CD4-positive, alpha-beta T cell treated with Interferon alpha-2 for 1 hour (primary cell): ENCODE measurements at regions not wholly inside any gene's neighbourhood (a gene's known extent, or its start where the extent isn't known, plus 50 kb on each side); places are given as distances from the start of the nearest gene placed in this dataset.

ENCODE experiments used
- DNase-seq, 2 donors: peaks; one replicate each; pipeline ENCODE4 v3.0.0-alpha.2; 2020 to 2022

DNA sequence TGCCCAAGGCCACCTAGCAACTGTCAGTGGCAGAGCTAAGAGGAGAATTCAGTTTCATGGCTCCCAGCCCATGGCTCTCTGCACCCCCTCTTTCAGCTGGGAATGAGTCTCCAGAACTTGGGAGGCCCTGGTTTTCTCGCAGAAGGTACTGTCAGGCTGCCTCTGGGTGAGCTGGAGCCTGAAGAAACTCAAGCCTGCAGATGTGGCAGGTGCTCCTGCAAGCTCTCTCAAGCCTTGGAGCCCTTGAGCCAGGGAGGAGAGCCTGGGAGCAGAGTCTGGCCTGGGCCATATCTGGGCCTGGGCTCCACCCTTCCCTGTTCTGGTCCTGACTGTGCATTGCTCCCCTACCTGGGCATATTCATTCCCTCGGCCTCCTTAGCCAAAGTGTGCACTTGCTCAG, 74.4 kb upstream of the TLE3 start:
- no peak for DNase-seq

- no peak for DNase-seq
Measured at GRCh38 chr15:70171256-70171886, 73.7 kb upstream of the TLE3 start.

DNA sequence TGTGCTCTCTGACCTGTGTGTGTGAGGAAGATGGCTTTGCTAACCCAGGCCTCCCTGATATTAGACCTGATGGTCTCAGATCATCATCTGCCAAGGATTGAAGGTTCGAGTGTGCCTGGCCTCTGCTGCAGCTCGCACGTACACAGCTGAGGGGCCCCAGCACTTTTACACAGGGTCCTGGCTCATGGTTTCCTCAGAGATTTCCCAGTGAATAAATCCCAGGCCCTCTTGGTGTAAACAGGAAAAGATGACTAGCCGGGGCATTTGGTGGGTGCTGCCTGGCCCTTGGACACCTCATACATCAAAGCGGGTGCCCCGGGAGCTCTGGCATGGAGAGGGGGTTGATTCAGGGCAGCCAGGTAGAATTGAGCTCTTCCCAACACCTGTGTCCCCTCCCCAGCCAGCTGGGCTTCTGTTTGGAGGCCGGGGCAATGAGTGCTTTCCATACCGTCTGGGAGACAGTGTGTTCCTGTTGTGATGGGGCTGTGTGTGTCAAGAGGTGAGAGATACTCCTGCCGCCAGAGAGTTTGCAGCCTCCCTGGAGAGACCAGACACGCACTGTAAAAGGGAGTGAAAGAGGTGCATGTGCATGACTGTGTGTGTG, 72.5 kb upstream of the TLE3 start:
- no peak for DNase-seq

DNA sequence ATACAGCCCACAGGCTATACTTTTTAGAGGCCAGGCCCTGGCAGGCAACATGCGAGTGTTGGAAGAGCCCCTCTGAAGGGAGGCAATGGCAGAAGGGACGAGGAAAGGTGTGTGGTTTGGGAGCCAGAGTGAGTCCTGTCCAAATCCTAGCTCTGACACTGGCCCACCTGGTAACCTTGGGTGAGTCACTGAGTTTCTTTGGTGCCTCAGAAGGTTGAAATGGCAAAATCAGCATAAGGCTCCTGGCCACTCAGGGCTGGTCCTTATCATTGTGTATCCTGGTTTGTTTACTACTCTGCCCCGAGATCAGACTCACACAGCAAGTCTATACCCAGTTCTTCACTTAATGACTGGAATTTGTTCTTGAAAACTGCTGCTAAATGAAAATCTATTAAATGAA, 71.4 kb upstream of the TLE3 start:
- no peak for DNase-seq

DNA sequence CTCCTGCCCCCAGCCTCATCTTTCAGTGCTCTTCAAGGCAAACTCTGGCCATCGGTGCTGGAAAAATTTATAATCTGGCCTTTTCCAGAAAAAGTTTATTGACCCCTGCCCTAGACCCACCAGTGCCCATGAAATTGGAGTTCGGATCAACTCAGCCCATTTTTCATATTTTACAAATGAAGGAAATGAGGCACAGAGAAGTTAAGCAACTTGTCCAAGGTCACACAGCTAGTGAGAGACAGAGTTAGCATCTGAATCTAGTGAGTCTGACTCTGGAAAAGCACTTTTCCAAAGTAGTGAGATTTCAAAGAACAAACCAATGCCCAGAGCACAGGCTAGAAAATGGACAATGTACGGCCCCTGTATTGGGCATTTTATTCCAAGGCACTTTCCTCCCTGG, 69.4 kb upstream of the TLE3 start:
- no peak for DNase-seq

GRCh38 chr15:70166506-70167087, 68.9 kb upstream of the TLE3 start:
- DNase-seq = no peak

DNA sequence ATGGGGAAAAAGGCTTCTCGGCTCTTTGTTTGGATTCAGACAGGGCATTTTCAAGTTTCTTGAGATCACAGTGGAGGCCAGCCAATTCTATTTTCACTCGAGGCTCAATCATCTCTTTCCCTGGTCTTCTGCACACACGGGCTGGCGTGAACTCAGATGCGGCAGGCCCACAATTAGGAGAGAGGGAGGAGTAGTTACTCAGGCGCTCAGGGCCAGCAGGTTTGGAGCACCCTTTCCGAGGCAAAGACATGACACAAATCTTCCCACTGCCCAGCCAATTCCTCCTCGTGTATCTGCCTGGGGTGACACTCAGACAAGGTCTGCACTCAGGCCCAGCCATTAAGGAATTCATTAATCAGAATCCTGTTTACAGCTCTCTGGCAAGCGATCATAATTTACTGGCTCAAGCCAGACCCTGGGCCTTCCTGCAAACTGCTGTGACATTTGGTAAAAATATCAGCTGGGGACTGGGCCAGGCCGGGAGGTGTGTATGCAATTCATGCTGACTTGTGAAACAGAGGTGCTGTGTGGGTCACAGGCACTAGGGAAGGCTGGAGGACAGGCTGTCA, 68.1 kb upstream of the TLE3 start:
- no peak for DNase-seq

DNA sequence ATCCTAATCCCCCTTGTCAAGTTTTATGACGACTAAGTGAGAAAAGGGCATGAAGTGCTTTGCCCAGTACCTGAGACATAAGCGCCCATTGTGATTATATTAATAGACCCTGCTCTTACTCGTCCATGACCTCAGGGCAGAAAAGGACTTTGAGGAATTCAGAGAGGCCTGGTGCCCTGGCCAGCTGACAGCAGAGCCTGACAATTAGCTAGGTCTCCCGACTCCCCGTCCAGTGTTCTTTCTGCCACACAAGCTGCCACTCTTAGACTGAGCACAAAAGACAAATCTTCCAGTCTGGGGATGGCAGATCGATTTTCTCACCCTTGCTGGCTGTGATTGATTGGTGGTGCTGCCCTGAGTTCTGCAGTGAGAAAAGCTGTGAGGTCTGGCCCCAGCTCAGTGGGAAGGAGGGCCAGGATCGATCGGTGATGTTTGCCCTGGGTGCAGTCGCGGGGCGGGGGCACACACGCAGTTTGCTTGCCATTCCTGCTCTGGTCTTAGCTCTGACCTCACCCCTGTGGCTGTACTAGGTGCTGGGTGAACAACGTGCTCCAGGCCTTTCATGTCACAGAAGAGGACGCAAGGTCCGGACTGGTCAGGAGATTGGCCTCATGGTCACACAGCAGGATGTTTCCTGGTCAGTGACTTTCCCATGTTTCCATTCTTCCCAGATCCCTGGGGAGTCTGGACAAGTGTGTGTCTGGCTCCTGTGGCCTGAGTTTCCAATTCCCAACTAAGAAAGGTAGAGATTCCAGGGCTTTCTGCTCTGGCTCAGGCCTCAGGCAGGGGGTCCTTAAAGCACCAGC, 67.4 kb upstream of the TLE3 start:
- no peak for DNase-seq

- DNase-seq = no peak
Measured at GRCh38 chr15:70164156-70164900, 66.6 kb upstream of the TLE3 start.

GRCh38 chr15:70160803-70161565, 63.3 kb upstream of the TLE3 start:
- no peak for DNase-seq

- no peak for DNase-seq
Measured at GRCh38 chr15:70160267-70160666, 62.5 kb upstream of the TLE3 start.

GRCh38 chr15:70159713-70160009, 61.9 kb upstream of the TLE3 start:
- no peak for DNase-seq

- DNase-seq = no peak
Measured at GRCh38 chr15:70159001-70159712, 61.4 kb upstream of the TLE3 start.

- no peak for DNase-seq
Measured at GRCh38 chr15:70158309-70159000, 60.7 kb upstream of the TLE3 start.

DNA sequence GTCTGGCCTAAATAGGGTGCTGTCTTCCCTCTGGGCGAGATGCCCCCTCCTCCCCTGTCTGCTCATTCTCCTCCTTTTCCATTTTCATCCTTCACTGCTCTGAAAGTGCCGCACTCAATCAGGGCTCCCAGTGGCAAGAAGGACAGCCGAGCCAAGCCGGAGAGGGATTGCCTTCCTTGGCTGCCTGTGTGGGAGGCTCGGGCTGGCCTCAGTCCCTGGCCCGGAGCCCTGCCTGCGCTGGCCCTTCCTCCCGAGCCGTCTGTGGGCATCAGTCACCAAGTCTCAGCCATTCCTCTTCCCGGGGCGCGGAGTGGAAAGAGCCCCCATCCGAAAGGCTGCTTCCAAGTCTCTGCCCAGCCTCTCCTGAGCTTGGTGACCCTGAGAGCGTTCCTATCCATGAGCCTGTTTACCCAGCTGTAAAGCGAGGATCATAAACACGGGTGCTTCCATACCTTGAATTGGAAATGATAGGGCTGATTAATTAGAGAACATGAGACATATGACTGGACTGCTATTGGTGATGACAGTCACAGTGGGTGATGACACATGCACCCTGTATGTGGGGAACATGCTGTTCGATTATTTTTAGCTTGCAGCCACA, 59.1 kb upstream of the TLE3 start:
- no peak for DNase-seq

- DNase-seq = no peak
Measured at GRCh38 chr15:70154718-70155347, 57.1 kb upstream of the TLE3 start.

DNA sequence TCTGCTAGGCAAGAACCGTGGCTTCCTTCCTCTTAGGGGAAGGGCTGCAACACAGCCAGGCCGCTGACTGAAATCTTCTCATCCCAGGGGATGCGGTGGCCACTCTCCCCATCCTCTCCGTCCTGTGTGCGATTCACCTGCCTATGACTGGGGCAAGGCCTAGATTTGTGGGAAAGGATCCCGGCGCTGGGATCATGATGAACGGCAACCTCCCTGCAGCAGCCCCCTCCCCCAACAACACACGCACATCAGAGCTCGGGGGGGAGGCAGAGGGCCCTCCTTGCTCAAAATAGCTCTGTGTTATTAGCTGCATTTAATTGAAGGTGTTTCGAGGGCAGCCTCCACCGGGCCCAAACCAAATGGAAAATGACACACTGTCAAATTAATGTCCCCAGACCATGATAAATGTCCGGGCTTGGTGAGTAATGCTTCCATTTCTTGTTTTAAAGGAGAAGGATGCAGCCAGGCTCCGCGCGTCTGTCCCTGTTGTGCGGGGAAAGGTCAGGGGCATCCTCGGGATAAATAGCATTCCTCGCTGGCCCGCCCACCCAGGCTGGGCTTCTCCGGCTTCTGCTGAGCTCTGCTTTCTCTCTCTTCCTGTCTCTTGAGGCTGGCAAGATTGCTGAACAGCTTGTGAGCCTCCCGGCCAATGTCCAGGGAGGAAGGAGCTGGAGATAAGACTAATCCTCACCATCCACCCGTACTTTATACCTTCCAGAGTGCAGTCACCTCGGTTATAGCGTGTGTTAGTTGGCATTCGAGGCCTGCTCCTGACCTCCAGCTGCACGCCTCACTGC, 56.4 kb upstream of the TLE3 start:
- DNase-seq = no peak

GRCh38 chr15:70152070-70152480, 54.4 kb upstream of the TLE3 start:
- DNase-seq = no peak

DNA sequence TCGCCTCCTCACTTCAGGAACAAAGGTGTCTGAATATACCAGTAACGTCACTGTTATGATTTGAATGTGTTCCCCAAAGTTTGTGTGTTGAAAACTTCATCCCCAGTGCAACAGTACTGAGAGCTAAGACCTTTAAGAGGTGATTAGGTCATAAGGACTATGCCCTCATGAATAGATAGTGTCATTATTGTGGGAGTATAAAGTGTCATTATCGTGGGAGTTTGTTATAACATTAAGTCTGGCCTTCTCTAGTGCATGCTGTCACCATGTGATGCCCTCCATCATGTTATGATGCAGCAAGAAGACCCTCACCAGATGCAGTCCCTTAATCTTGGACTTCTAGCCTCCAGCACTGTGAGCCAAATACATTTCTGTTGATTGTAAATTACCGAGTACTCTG, 53.7 kb upstream of the TLE3 start:
- DNase-seq = no peak
